ENCODE measurements at regions not wholly inside any gene's neighbourhood (a gene's known extent, or its start where the extent isn't known, plus 50 kb on each side); places are given as distances from the start of the nearest gene placed in this dataset.
"Not testable (repeated sequence)": the region's sequence is repeated elsewhere in the genome, so short reads cannot be mapped to it uniquely, and the experiment has no call there.

- H3K27ac ChIP-seq; intact Hi-C loops (cut with DNase I); H3K9me3 ChIP-seq; H3K4me1 ChIP-seq; H3K4me3 ChIP-seq; H3K27me3 ChIP-seq; DNase-seq; H3K36me3 ChIP-seq: not testable (repeated sequence)
- peak; percentile 91 for ATAC-seq
Measured at GRCh38 chr7:149972977-149973376, 99.2 kb downstream of the ATP6V0E2 start.

GRCh38 chr7:149973681-149974080 is 99.9 kb downstream of the ATP6V0E2 start:
- H3K36me3 ChIP-seq; intact Hi-C loops (cut with DNase I); H3K9me3 ChIP-seq; H3K4me1 ChIP-seq; H3K27ac ChIP-seq; H3K4me3 ChIP-seq; DNase-seq; H3K27me3 ChIP-seq: not testable (repeated sequence)
- peak; percentile 77 for ATAC-seq

- DNase-seq; intact Hi-C loops (cut with DNase I); H3K4me3 ChIP-seq; H3K36me3 ChIP-seq; H3K9me3 ChIP-seq; H3K27me3 ChIP-seq; H3K27ac ChIP-seq; ATAC-seq; H3K4me1 ChIP-seq: not testable (repeated sequence)
Measured at GRCh38 chr7:149975608-149976007, 101.8 kb downstream of the ATP6V0E2 start.

- H3K9me3 ChIP-seq; DNase-seq; ATAC-seq; H3K27ac ChIP-seq; H3K4me3 ChIP-seq; H3K36me3 ChIP-seq; intact Hi-C loops (cut with DNase I); H3K27me3 ChIP-seq; H3K4me1 ChIP-seq: not testable (repeated sequence)
Measured at GRCh38 chr7:149978537-149978936, 104.8 kb downstream of the ATP6V0E2 start.

- ATAC-seq; H3K36me3 ChIP-seq; H3K4me3 ChIP-seq; H3K27ac ChIP-seq; H3K9me3 ChIP-seq; DNase-seq; H3K4me1 ChIP-seq; intact Hi-C loops (cut with DNase I); H3K27me3 ChIP-seq: not testable (repeated sequence)
Measured at GRCh38 chr7:149978944-149979343, 105.2 kb downstream of the ATP6V0E2 start.

GRCh38 chr7:149982537-149983112 is 108.9 kb downstream of the ATP6V0E2 start:
- H3K27ac ChIP-seq; H3K36me3 ChIP-seq; H3K27me3 ChIP-seq; H3K4me1 ChIP-seq; intact Hi-C loops (cut with DNase I); H3K4me3 ChIP-seq; ATAC-seq; H3K9me3 ChIP-seq; DNase-seq: not testable (repeated sequence)

GRCh38 chr7:149986866-149987265 is 113.1 kb downstream of the ATP6V0E2 start:
- H3K4me3 ChIP-seq; intact Hi-C loops (cut with DNase I); H3K9me3 ChIP-seq; DNase-seq; H3K27me3 ChIP-seq; H3K27ac ChIP-seq; H3K36me3 ChIP-seq; ATAC-seq; H3K4me1 ChIP-seq: not testable (repeated sequence)

- intact Hi-C loops (cut with DNase I) = not testable (repeated sequence)
Measured at GRCh38 chr7:149991652-149992302, 118.0 kb downstream of the ATP6V0E2 start.

GRCh38 chr7:149992366-149992765 is 118.6 kb downstream of the ATP6V0E2 start:
- DNase-seq; H3K27ac ChIP-seq; H3K36me3 ChIP-seq; H3K4me1 ChIP-seq; ATAC-seq; H3K9me3 ChIP-seq; H3K27me3 ChIP-seq; intact Hi-C loops (cut with DNase I); H3K4me3 ChIP-seq: not testable (repeated sequence)

More at GRCh38 chr7:149991652-149992302, 118.0 kb downstream of the ATP6V0E2 start:
- DNase-seq = peak in 1 of 4 donors; percentile 5
- not testable (repeated sequence) for H3K9me3 ChIP-seq, H3K36me3 ChIP-seq, H3K4me3 ChIP-seq, ATAC-seq, H3K4me1 ChIP-seq, H3K27me3 ChIP-seq, H3K27ac ChIP-seq

- ATAC-seq; H3K4me3 ChIP-seq; H3K27me3 ChIP-seq; H3K36me3 ChIP-seq; intact Hi-C loops (cut with DNase I); H3K9me3 ChIP-seq; DNase-seq; H3K27ac ChIP-seq; H3K4me1 ChIP-seq: not testable (repeated sequence)
Measured at GRCh38 chr7:149995369-149996026, 121.7 kb downstream of the ATP6V0E2 start.

- H3K4me1 ChIP-seq; H3K27ac ChIP-seq; H3K4me3 ChIP-seq; DNase-seq; intact Hi-C loops (cut with DNase I); ATAC-seq; H3K9me3 ChIP-seq; H3K27me3 ChIP-seq; H3K36me3 ChIP-seq: not testable (repeated sequence)
Measured at GRCh38 chr7:150000780-150001599, 127.2 kb downstream of the ATP6V0E2 start.
